ENCODE measurements at regions not wholly inside any gene's neighbourhood (a gene's known extent, or its start where the extent isn't known, plus 50 kb on each side); places are given as distances from the start of the nearest gene placed in this dataset.

DNA sequence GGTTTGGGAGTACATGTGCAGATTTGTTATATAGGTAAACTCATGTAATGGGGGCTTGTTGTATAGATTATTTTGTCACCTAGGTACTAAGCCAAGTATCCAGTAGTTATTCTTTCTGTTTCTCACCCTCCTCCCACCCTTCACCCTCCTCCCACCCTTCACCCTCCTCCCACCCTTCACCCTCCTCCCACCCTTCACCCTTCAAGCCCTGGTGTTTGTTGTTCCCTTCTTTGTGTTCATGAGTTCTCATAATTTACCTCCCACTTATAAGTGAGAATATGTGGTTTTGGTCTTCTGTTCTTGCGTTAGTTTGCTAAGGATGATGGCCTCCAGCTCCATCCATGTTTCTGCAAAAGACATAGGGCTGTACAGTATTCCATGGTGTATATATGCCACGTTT, 58.7 kb upstream of the OR10AD1 start (continued):
- no peak for TF ChIP-seq HNRNPUL1 (IDR thresholded peaks at IDR 0.05; ENCODE audit: low read length)
- TF ChIP-seq, protein P1, sequence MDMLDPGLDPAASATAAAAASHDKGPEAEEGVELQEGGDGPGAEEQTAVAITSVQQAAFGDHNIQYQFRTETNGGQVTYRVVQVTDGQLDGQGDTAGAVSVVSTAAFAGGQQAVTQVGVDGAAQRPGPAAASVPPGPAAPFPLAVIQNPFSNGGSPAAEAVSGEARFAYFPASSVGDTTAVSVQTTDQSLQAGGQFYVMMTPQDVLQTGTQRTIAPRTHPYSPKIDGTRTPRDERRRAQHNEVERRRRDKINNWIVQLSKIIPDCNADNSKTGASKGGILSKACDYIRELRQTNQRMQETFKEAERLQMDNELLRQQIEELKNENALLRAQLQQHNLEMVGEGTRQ (CRISPR knock-in tag; IDR thresholded peaks at IDR 0.05): no peak
- no peak for TF ChIP-seq NR4A1 (CRISPR knock-in tag; IDR thresholded peaks at IDR 0.05)
- TF ChIP-seq NR4A1 (tag; IDR thresholded peaks at IDR 0.05): no peak
